HTR-8/SVneo (cell line): ENCODE measurements at regions not wholly inside any gene's neighbourhood (a gene's known extent, or its start where the extent isn't known, plus 50 kb on each side); places are given as distances from the start of the nearest gene placed in this dataset.

Source experiments
- DNase-seq: peaks from one replicate; pipeline ENCODE4 v3.0.0; 2011; ENCODE audit warnings: low spot score, mixed read lengths; ENCODE audit not compliant: insufficient read length
- FAIRE-seq: peaks from 2 replicates; lab custom pipeline; 2011; peaks lifted over from hg19 to GRCh38; lab: Jason Lieb, UNC

- DNase-seq, result no peak
- FAIRE-seq, result peak; percentile 23
These were observed 87.9 kb upstream of the COL5A2 start for GRCh38 chr2:189267491-189267890.

GRCh38 chr2:189267925-189268579, 88.5 kb upstream of the COL5A2 start:
- FAIRE-seq, result no peak
- no peak for DNase-seq

GRCh38 chr2:189268763-189269162, 89.2 kb upstream of the COL5A2 start:
- DNase-seq (no peak), FAIRE-seq (no peak)

- FAIRE-seq (peak; percentile 48), DNase-seq (no peak)
These were observed 94.2 kb upstream of the COL5A2 start for GRCh38 chr2:189273734-189274133.

GRCh38 chr2:189274361-189274760, 94.8 kb upstream of the COL5A2 start:
- peak; percentile 36 for FAIRE-seq

GRCh38 chr2:189276277-189276676, 96.7 kb upstream of the COL5A2 start:
- FAIRE-seq (no peak), DNase-seq (peak; percentile 45)

More at GRCh38 chr2:189274361-189274760, 94.8 kb upstream of the COL5A2 start:
- no peak for DNase-seq

GRCh38 chr2:189281201-189281600, 101.6 kb upstream of the COL5A2 start:
- no peak for FAIRE-seq
- DNase-seq, result no peak

GRCh38 chr2:189285349-189285748, 105.8 kb upstream of the COL5A2 start:
- peak; percentile 28 for FAIRE-seq

GRCh38 chr2:189285962-189286645, 106.5 kb upstream of the COL5A2 start:
- FAIRE-seq (peak; percentile 88), DNase-seq (peak; percentile 44)

More at GRCh38 chr2:189285349-189285748, 105.8 kb upstream of the COL5A2 start:
- no peak for DNase-seq

- FAIRE-seq, result no peak
These were observed 107.8 kb upstream of the COL5A2 start for GRCh38 chr2:189287363-189287762.

GRCh38 chr2:189287982-189288521, 108.5 kb upstream of the COL5A2 start:
- DNase-seq, result peak; percentile 61
- peak; percentile 16 for FAIRE-seq

More at GRCh38 chr2:189287363-189287762, 107.8 kb upstream of the COL5A2 start:
- no peak for DNase-seq

- no peak for FAIRE-seq
These were observed 111.9 kb upstream of the COL5A2 start for GRCh38 chr2:189291460-189291859.

GRCh38 chr2:189293164-189293563, 113.6 kb upstream of the COL5A2 start:
- FAIRE-seq, result no peak
- DNase-seq, result no peak

More at GRCh38 chr2:189291460-189291859, 111.9 kb upstream of the COL5A2 start:
- DNase-seq, result no peak

- FAIRE-seq (no peak), DNase-seq (no peak)
These were observed 117.9 kb upstream of the COL5A2 start for GRCh38 chr2:189297446-189297845.

- FAIRE-seq (no peak), DNase-seq (no peak)
These were observed 118.5 kb upstream of the COL5A2 start for GRCh38 chr2:189298038-189298437.

- FAIRE-seq (no peak), DNase-seq (no peak)
These were observed 118.9 kb upstream of the COL5A2 start for GRCh38 chr2:189298481-189298880.

GRCh38 chr2:189299974-189300373, 120.4 kb upstream of the COL5A2 start:
- FAIRE-seq, result no peak
- no peak for DNase-seq

- no peak for FAIRE-seq
- no peak for DNase-seq
These were observed 121.4 kb upstream of the COL5A2 start for GRCh38 chr2:189300916-189301315.

- DNase-seq (no peak), FAIRE-seq (peak; percentile 90)
These were observed 122.8 kb upstream of the COL5A2 start for GRCh38 chr2:189302274-189302948.

- FAIRE-seq (no peak), DNase-seq (no peak)
These were observed 124.8 kb upstream of the COL5A2 start for GRCh38 chr2:189304360-189304759.
